ENCODE measurements at regions not wholly inside any gene's neighbourhood (a gene's known extent, or its start where the extent isn't known, plus 50 kb on each side); places are given as distances from the start of the nearest gene placed in this dataset.

DNA sequence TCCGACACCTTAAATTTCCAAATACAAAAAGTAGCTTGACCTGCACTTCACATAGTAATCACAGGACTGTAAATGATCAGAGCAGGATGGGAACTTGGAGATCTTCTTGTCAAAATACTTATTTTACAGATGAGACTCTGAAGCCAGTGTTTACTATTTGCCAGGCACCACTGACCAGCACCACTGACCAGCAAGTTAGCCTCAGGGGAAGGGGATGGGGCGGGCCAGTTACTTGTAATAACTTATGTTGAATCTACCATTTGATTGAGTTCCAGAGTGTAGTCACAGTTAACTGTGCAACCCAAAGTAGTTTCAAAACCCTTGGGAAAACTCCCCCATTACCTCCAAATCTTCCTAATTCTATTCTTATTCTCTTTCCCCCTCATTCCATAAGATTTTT, 278.4 kb downstream of the PCNX1 start:
- intact Hi-C loops (cut with micrococcal nuclease) = no loop called here
- Mint-ChIP-seq H3K9me3 (no peaks in the 10 kb centered on the region), H3K4me3 (no peak overlapping the region), H3K36me3 (ENCODE audit: low read depth) (no peaks in the 10 kb centered on the region), H3K4me1 (ENCODE audit: low read depth) (no peaks in the 10 kb centered on the region), H3K27ac (no peak overlapping the region), H3K27me3 (ENCODE audit: insufficient read depth) (peaks cover 13% of the 10 kb centered on the region)
- DNase-seq (ENCODE audit: low spot score) = no peak

GRCh38 chr14:71187633-71188356, 280.5 kb downstream of the PCNX1 start:
- no peak for DNase-seq (ENCODE audit: low spot score)
- Mint-ChIP-seq H3K27me3 (ENCODE audit: insufficient read depth) (peaks cover 12% of the 10 kb centered on the region), H3K36me3 (ENCODE audit: low read depth) (no peaks in the 10 kb centered on the region), H3K4me3 (no peak overlapping the region), H3K9me3 (no peaks in the 10 kb centered on the region), H3K27ac (no peak overlapping the region), H3K4me1 (ENCODE audit: low read depth) (no peaks in the 10 kb centered on the region)
- intact Hi-C loops (cut with micrococcal nuclease) = no loop called here

- H3K36me3 Mint-ChIP-seq (ENCODE audit: low read depth) = no peaks in the 10 kb centered on the region
- no peaks in the 10 kb centered on the region for H3K9me3 Mint-ChIP-seq
- no peak overlapping the region for H3K4me3 Mint-ChIP-seq
- H3K27me3 Mint-ChIP-seq (ENCODE audit: insufficient read depth) = peaks cover 11% of the 10 kb centered on the region
- H3K27ac Mint-ChIP-seq = no peak overlapping the region
- H3K4me1 Mint-ChIP-seq (ENCODE audit: low read depth) = no peaks in the 10 kb centered on the region
- intact Hi-C loops (cut with micrococcal nuclease) = no loop called here
- DNase-seq (ENCODE audit: low spot score) = no peak
Observed at GRCh38 chr14:71190770-71191374, 283.6 kb downstream of the PCNX1 start.

GRCh38 chr14:71193663-71194062, 286.4 kb downstream of the PCNX1 start:
- H3K36me3 Mint-ChIP-seq (ENCODE audit: low read depth) = no peaks in the 10 kb centered on the region
- intact Hi-C loops (cut with micrococcal nuclease) = no loop called here
- H3K9me3 Mint-ChIP-seq = no peaks in the 10 kb centered on the region
- H3K27me3 Mint-ChIP-seq (ENCODE audit: insufficient read depth) = peaks cover 5% of the 10 kb centered on the region
- no peaks in the 10 kb centered on the region for H3K4me1 Mint-ChIP-seq (ENCODE audit: low read depth)
- no peak overlapping the region for H3K27ac Mint-ChIP-seq
- no peak for DNase-seq (ENCODE audit: low spot score)
- H3K4me3 Mint-ChIP-seq = no peak overlapping the region

GRCh38 chr14:71194251-71194650, 287.0 kb downstream of the PCNX1 start:
- Mint-ChIP-seq H3K36me3 (ENCODE audit: low read depth) (no peaks in the 10 kb centered on the region), H3K27me3 (ENCODE audit: insufficient read depth) (peaks cover 8% of the 10 kb centered on the region), H3K9me3 (no peaks in the 10 kb centered on the region), H3K4me1 (ENCODE audit: low read depth) (no peaks in the 10 kb centered on the region), H3K4me3 (no peak overlapping the region), H3K27ac (no peak overlapping the region)
- no peak for DNase-seq (ENCODE audit: low spot score)
- intact Hi-C loops (cut with micrococcal nuclease) = no loop called here

- H3K27me3 Mint-ChIP-seq (ENCODE audit: insufficient read depth) = peaks cover 5% of the 10 kb centered on the region
- H3K4me1 Mint-ChIP-seq (ENCODE audit: low read depth) = no peaks in the 10 kb centered on the region
- intact Hi-C loops (cut with micrococcal nuclease) = no loop called here
- no peaks in the 10 kb centered on the region for H3K36me3 Mint-ChIP-seq (ENCODE audit: low read depth)
- H3K9me3 Mint-ChIP-seq = no peaks in the 10 kb centered on the region
- no peak overlapping the region for H3K27ac Mint-ChIP-seq
- H3K4me3 Mint-ChIP-seq = no peak overlapping the region
- no peak for DNase-seq (ENCODE audit: low spot score)
Observed at GRCh38 chr14:71196921-71197320, 289.7 kb downstream of the PCNX1 start.

- intact Hi-C loops (cut with micrococcal nuclease) = no loop called here
- no peak overlapping the region for H3K4me3 Mint-ChIP-seq
- no peak for DNase-seq (ENCODE audit: low spot score)
- H3K27ac Mint-ChIP-seq = no peak overlapping the region
- no peaks in the 10 kb centered on the region for H3K9me3 Mint-ChIP-seq
- H3K36me3 Mint-ChIP-seq (ENCODE audit: low read depth) = no peaks in the 10 kb centered on the region
- no peaks in the 10 kb centered on the region for H3K4me1 Mint-ChIP-seq (ENCODE audit: low read depth)
- peaks cover 9% of the 10 kb centered on the region for H3K27me3 Mint-ChIP-seq (ENCODE audit: insufficient read depth)
Observed at GRCh38 chr14:71198687-71199086, 291.4 kb downstream of the PCNX1 start.

- H3K27me3 Mint-ChIP-seq (ENCODE audit: insufficient read depth) = peaks cover 9% of the 10 kb centered on the region
- no peaks in the 10 kb centered on the region for H3K36me3 Mint-ChIP-seq (ENCODE audit: low read depth)
- H3K27ac Mint-ChIP-seq = no peak overlapping the region
- intact Hi-C loops (cut with micrococcal nuclease) = no loop called here
- no peak for DNase-seq (ENCODE audit: low spot score)
- H3K9me3 Mint-ChIP-seq = peaks cover 4% of the 10 kb centered on the region
- no peaks in the 10 kb centered on the region for H3K4me1 Mint-ChIP-seq (ENCODE audit: low read depth)
- H3K4me3 Mint-ChIP-seq = no peak overlapping the region
Observed at GRCh38 chr14:71201840-71202239, 294.6 kb downstream of the PCNX1 start.

DNA sequence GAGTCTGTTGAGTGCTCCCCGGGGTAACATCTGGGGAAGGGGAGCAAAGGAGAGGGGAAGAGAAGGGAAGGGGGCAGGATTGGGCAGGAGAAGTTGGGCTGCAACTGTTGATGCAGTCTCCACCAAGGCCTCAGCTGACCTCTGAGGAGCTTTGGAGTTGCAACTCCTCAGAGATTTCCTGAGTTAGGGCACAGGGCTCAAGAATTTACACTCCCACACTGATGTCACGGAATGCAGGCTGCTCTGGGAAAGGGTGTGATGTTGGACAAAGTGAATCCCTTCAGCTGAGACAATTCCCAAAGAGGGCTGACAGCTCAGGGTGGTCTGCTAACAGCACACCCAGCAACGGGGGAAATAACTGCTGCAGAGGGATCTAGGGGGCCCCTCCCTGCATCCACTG, 295.6 kb downstream of the PCNX1 start:
- Mint-ChIP-seq H3K4me1 (ENCODE audit: low read depth) (no peaks in the 10 kb centered on the region), H3K27ac (no peak overlapping the region), H3K4me3 (no peak overlapping the region), H3K27me3 (ENCODE audit: insufficient read depth) (peaks cover 9% of the 10 kb centered on the region), H3K9me3 (peaks cover 7% of the 10 kb centered on the region), H3K36me3 (ENCODE audit: low read depth) (no peaks in the 10 kb centered on the region)
- DNase-seq (ENCODE audit: low spot score) = no peak
- intact Hi-C loops (cut with micrococcal nuclease) = no loop called here

GRCh38 chr14:71203306-71203705, 296.0 kb downstream of the PCNX1 start:
- no peak overlapping the region for H3K4me3 Mint-ChIP-seq
- no peaks in the 10 kb centered on the region for H3K4me1 Mint-ChIP-seq (ENCODE audit: low read depth)
- H3K9me3 Mint-ChIP-seq = peaks cover 7% of the 10 kb centered on the region
- no peaks in the 10 kb centered on the region for H3K36me3 Mint-ChIP-seq (ENCODE audit: low read depth)
- no peak overlapping the region for H3K27ac Mint-ChIP-seq
- DNase-seq (ENCODE audit: low spot score) = no peak
- peaks cover 9% of the 10 kb centered on the region for H3K27me3 Mint-ChIP-seq (ENCODE audit: insufficient read depth)
- intact Hi-C loops (cut with micrococcal nuclease) = no loop called here

DNA sequence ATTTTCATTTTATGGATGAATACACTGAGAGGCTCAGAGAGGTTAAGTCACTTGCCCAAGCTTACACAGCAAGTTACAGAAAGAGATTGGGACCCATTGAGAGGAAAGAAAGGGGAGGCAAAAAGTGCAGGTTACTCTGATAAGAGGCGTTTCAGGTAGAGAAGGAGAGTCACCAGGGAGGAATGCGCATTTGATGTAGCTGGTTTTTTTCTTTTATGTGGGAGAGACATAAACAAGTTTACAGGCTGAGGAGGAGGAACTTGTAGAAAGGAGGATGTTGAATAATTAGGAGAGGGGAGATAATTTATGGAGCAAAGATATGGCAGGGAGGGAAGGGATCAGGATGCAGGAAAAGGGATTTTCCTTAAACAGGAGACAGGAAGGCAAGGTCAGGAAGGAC, 297.0 kb downstream of the PCNX1 start:
- Mint-ChIP-seq H3K4me3 (no peak overlapping the region), H3K36me3 (ENCODE audit: low read depth) (no peaks in the 10 kb centered on the region), H3K4me1 (ENCODE audit: low read depth) (no peaks in the 10 kb centered on the region), H3K9me3 (peaks cover 7% of the 10 kb centered on the region), H3K27ac (no peak overlapping the region), H3K27me3 (ENCODE audit: insufficient read depth) (peaks cover 5% of the 10 kb centered on the region)
- no peak for DNase-seq (ENCODE audit: low spot score)
- intact Hi-C loops (cut with micrococcal nuclease) = no loop called here

GRCh38 chr14:71204768-71205167, 297.5 kb downstream of the PCNX1 start:
- H3K4me1 Mint-ChIP-seq (ENCODE audit: low read depth) = no peaks in the 10 kb centered on the region
- DNase-seq (ENCODE audit: low spot score) = no peak
- intact Hi-C loops (cut with micrococcal nuclease) = no loop called here
- peaks cover 7% of the 10 kb centered on the region for H3K9me3 Mint-ChIP-seq
- H3K27me3 Mint-ChIP-seq (ENCODE audit: insufficient read depth) = peaks cover 5% of the 10 kb centered on the region
- no peak overlapping the region for H3K27ac Mint-ChIP-seq
- H3K36me3 Mint-ChIP-seq (ENCODE audit: low read depth) = no peaks in the 10 kb centered on the region
- no peak overlapping the region for H3K4me3 Mint-ChIP-seq

GRCh38 chr14:71206123-71206522, 298.9 kb downstream of the PCNX1 start:
- Mint-ChIP-seq H3K27ac (no peak overlapping the region), H3K9me3 (peaks cover 7% of the 10 kb centered on the region), H3K4me1 (ENCODE audit: low read depth) (no peaks in the 10 kb centered on the region), H3K27me3 (ENCODE audit: insufficient read depth) (peaks cover 4% of the 10 kb centered on the region), H3K36me3 (ENCODE audit: low read depth) (no peaks in the 10 kb centered on the region), H3K4me3 (no peak overlapping the region)
- no peak for DNase-seq (ENCODE audit: low spot score)
- intact Hi-C loops (cut with micrococcal nuclease) = no loop called here

Measured in activated T-helper 1 cell treated with anti-CD3 and anti-CD28 coated beads, Interleukin-12 subunit alpha, Interleukin-12 subunit beta, Interleukin-2, Interleukin-4 antibody, amounts not matched to agents 30 ng/mL and 10 ng/mL and 1 ng/mL, durations not matched to agents 14 hours and 24 hours and 36 hours (primary cell).